PC-3 (cell line): ENCODE measurements at regions not wholly inside any gene's neighbourhood (a gene's known extent, or its start where the extent isn't known, plus 50 kb on each side); places are given as distances from the start of the nearest gene placed in this dataset.

Experiments
- CTCF ChIP-seq: fragments of 300-600 bp; sonication (generic); conservative IDR thresholded peaks from 2 replicates; pipeline ENCODE4 v1.5.1; 2017; ENCODE audit warnings: antibody characterized with exemption, low read depth, mild to moderate bottlenecking, low read length
- EZH2 ChIP-seq: fragments of 300-600 bp; sonication (generic); IDR thresholded peaks from one replicate; pipeline ENCODE4 v1.6.1; 2017; ENCODE audit warnings: antibody characterized with exemption, mild to moderate bottlenecking, low read length; ENCODE audit not compliant: unreplicated experiment
- EZH2phosphoT487 ChIP-seq: fragments of 300-600 bp; sonication (generic); IDR thresholded peaks from 2 replicates; pipeline ENCODE4 v1.6.1; 2018; ENCODE audit warnings: mild to moderate bottlenecking, antibody characterized with exemption, low read length, borderline replicate concordance

- TF ChIP-seq CTCF (no peak), EZH2phosphoT487 (no peak), EZH2 (no peak)
Observed at GRCh38 chr9:29174136-29174535, 1600.9 kb upstream of the C9orf72 start.
